Adrenal gland (tissue), 5 donors: ENCODE measurements at regions not wholly inside any gene's neighbourhood (a gene's known extent, or its start where the extent isn't known, plus 50 kb on each side); places are given as distances from the start of the nearest gene placed in this dataset.

ENCODE experiments used
- POLR2A ChIP-seq, 2 donors: fragments of 450-650 bp; IDR thresholded peaks; one replicate each; pipeline ENCODE4 v1.6.1; 2017; ENCODE audit warnings: antibody characterized with exemption in 2 of 2, mild to moderate bottlenecking in 2 of 2, moderate library complexity in 1 of 2
- TF ChIP-seq, protein P1 (sequence below), 6 experiments: fragments of 450-650 bp in 4 of 6; fragments of 200-600 bp in 2 of 6; sonication (generic) in 1 of 6; IDR thresholded peaks; 1 replicate in 5 of 6; 2 replicates in 1 of 6; pipeline versions ENCODE4 v1.5.1 to v1.8.0; 2016 to 2021; ENCODE audit warnings: antibody characterized with exemption in 6 of 6, mild to moderate bottlenecking in 2 of 6, moderate library complexity in 1 of 6
- donor health status: DM: no; HTN: no; CAD: no.

DNA sequence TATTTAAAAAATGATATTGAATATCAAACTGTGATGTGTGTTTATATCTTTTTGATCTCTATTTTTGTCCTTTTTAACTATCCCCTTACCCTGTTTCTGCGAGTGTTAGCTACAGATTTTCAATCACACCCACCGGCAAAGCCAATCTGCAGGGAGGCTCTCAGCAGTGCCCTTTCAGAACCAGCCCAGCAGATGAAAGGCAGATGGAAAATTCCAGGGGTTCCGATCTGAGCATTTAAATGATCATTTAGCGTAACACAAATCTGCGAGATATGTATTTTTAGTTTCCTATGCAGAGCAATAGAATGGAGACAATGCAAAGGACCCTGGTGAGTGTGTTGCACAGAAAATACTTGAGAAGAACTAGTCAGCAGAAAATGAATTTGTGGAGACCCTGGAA is 2170.5 kb upstream of the PIK3C3 start:
- no peak for TF ChIP-seq POLR2A (IDR thresholded peaks at IDR 0.05)
- TF ChIP-seq, protein P1, sequence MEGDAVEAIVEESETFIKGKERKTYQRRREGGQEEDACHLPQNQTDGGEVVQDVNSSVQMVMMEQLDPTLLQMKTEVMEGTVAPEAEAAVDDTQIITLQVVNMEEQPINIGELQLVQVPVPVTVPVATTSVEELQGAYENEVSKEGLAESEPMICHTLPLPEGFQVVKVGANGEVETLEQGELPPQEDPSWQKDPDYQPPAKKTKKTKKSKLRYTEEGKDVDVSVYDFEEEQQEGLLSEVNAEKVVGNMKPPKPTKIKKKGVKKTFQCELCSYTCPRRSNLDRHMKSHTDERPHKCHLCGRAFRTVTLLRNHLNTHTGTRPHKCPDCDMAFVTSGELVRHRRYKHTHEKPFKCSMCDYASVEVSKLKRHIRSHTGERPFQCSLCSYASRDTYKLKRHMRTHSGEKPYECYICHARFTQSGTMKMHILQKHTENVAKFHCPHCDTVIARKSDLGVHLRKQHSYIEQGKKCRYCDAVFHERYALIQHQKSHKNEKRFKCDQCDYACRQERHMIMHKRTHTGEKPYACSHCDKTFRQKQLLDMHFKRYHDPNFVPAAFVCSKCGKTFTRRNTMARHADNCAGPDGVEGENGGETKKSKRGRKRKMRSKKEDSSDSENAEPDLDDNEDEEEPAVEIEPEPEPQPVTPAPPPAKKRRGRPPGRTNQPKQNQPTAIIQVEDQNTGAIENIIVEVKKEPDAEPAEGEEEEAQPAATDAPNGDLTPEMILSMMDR (IDR thresholded peaks at IDR 0.05): no peak
